GM10248 (cell line): ENCODE measurements at regions not wholly inside any gene's neighbourhood (a gene's known extent, or its start where the extent isn't known, plus 50 kb on each side); places are given as distances from the start of the nearest gene placed in this dataset.

Experiments
- CTCF ChIA-PET: fragments of 300-600 bp; sonication (Branson Sonifier 250); formaldehyde crosslinking; extraction: SDS; loops from one replicate; lab custom pipeline; 2021; ENCODE audit warnings: antibody characterized with exemption; lab: Yijun Ruan, JAX
- POLR2A ChIA-PET: fragments of 350-650 bp; sonication (Branson Sonifier 250); formaldehyde crosslinking; extraction: SDS; loops from one replicate; lab custom pipeline; 2020; ENCODE audit warnings: antibody characterized with exemption; lab: Yijun Ruan, JAX
- DNase-seq: peaks from one replicate; pipeline ENCODE4 v3.0.0; 2012; ENCODE audit errors: extremely low spot score
- TF ChIP-seq, protein P1 (sequence below): IDR thresholded peaks from 2 replicates; pipeline ENCODE4 v1.5.1; 2012; ENCODE audit warnings: mild to moderate bottlenecking, low read depth; ENCODE audit errors: extremely low read depth, missing control alignments, control extremely low read depth

GRCh38 chr18:42425025-42425424 is 470.0 kb downstream of the PIK3C3 start:
- ChIA-PET CTCF (no interaction called here), POLR2A (no interaction called here)
- TF ChIP-seq, protein P1, sequence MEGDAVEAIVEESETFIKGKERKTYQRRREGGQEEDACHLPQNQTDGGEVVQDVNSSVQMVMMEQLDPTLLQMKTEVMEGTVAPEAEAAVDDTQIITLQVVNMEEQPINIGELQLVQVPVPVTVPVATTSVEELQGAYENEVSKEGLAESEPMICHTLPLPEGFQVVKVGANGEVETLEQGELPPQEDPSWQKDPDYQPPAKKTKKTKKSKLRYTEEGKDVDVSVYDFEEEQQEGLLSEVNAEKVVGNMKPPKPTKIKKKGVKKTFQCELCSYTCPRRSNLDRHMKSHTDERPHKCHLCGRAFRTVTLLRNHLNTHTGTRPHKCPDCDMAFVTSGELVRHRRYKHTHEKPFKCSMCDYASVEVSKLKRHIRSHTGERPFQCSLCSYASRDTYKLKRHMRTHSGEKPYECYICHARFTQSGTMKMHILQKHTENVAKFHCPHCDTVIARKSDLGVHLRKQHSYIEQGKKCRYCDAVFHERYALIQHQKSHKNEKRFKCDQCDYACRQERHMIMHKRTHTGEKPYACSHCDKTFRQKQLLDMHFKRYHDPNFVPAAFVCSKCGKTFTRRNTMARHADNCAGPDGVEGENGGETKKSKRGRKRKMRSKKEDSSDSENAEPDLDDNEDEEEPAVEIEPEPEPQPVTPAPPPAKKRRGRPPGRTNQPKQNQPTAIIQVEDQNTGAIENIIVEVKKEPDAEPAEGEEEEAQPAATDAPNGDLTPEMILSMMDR = no peak
- no peak for DNase-seq

DNA sequence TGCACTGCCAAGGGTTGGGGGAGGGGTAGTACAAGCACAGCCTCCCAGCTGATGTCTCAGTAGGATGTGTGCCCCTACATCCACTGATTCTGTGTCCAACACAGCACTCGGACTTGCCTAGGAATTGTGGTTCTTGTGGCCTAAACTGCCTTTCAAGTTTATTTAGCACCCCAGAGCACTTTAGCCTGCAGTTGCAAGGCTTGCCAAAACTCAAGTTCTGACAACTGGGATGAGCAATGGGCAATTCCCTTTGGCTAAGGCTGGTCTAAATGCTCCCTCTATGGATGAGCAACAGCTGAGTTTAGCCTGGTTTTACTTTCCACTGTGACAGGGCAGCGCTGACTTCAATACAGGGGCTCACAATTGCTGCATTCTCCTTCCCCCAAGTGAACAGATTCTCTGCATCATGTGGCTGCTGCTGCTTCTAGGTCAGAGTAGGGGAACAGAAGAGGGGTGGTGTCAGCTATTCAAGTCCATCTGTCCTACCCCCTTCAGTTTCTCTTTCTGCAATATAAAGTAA is 471.5 kb downstream of the PIK3C3 start:
- POLR2A ChIA-PET = no interaction called here
- TF ChIP-seq, protein P1 = no peak
- DNase-seq = no peak
- CTCF ChIA-PET = no interaction called here

- DNase-seq = no peak
- ChIA-PET POLR2A (no interaction called here), CTCF (interaction anchor here (1.4 kb wide), 1 partner anchor 14 kb away, joined by 3 read pairs; no protein-coding TSS in a partner anchor)
- TF ChIP-seq, protein P1 = no peak
These were observed 474.2 kb downstream of the PIK3C3 start for GRCh38 chr18:42429196-42429595.

DNA sequence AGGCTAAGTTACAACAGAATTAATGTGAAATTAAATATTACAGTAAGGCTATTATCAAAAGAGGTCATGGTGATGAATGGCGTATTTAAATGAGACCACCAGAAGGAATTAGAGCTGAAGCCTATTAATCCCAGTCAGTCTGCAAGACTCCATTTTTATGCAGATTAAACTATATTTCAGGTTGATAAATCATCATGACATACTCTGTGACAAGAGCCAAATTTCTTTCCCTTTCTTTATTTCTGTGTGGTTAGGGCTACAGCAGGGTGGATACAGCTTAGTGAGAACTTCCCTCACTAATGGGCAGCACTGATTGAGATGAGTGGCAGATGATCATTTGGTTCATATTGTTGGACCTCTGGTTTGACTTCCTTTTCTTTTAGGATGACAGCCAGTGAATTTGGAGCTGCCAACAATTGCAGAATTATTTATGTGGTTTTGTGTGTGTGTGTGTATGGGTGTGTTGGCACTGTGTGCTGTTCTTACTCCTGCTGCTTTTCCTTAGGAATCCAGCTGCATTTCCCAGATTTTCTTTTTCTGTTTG is 481.3 kb downstream of the PIK3C3 start:
- no peak for DNase-seq
- CTCF ChIA-PET = no interaction called here
- POLR2A ChIA-PET = no interaction called here
- TF ChIP-seq, protein P1 = no peak

- DNase-seq = no peak
- POLR2A ChIA-PET = no interaction called here
- TF ChIP-seq, protein P1 = no peak
- CTCF ChIA-PET = no interaction called here
These were observed 482.0 kb downstream of the PIK3C3 start for GRCh38 chr18:42437001-42437400.

DNA sequence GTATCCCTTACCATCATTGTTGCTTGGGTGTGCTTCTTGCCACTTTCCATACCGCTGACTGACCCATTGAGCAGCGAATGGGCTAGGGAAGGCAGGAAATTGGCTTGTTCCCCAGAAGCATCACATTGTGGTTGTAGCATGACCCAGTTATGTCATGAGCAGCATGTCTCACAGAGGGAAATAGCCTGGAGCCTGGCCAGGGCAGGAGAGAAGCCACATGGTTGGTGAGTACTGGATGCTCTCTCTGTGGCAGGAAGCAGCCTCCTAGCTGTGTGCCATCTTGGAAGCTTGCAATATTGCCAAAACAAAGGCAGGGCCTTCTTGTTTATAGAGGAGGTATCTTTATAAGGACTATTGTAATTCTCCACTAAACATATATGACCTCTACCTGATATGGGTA is 482.6 kb downstream of the PIK3C3 start:
- ChIA-PET CTCF (no interaction called here), POLR2A (no interaction called here)
- no peak for DNase-seq
- TF ChIP-seq, protein P1 = no peak
